KG1 (cell line): ENCODE measurements at regions not wholly inside any gene's neighbourhood (a gene's known extent, or its start where the extent isn't known, plus 50 kb on each side); places are given as distances from the start of the nearest gene placed in this dataset.

Experiments
- DNase-seq: peaks from one replicate; lab custom pipeline; 2025; lab: John Stamatoyannopoulos, UW

DNA sequence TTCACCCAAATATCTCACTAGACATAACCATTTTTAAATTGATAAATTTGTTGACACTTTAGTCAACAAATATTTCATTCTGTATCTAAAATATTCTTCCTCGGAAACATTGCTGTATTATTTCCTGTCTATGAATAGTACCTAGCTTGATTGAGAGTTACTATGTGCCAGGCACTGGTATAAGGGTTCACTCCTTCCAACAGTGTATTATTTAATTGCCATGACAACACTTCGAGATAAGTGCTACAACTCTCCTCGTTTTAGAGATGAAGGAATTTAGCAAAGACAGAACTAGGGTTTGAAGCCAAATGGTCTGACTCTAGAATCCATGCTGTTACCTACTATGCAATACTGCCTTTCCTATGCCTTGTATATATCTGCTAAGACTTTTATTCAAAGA lies 287.2 kb downstream of the YTHDC2 start:
- no peak for DNase-seq

DNA sequence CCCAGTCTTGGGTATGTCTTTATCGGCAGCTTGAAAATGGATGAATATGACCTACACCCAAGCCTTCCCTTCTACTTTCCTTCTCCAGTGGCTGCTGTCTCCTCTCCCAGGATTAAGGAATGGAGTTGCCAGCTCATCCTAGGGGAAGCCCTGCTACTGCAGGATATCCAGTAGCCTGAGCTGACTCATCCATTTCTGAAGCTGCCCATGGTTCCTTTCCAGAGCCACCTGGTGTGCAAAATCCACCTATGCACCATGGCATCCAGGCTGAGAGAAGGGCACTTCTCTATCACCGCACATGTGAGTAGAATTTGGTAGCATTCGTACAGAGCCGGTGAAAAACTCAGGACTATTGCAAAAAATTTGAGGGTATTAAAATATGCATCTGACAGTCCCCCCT lies 290.8 kb downstream of the YTHDC2 start:
- no peak for DNase-seq

DNA sequence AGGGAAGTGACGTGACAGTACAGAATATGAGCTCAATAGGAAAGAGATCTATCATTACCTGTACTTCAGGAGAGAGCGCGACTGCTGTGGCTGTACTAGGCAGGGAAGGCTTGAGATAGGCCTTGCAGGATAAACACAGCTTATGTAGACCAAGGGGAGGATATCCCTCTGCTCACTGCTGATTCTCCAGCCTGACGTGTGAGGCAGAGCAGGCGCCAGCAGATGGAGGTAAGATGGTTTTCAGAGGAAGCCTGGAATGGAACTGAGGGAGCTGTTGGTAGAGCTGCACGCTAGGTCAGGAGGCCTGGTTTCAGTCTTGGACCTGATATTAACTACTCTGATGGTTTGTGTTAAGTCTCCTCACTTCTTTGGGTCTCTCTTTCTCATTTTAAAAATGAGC lies 291.4 kb downstream of the YTHDC2 start:
- no peak for DNase-seq

DNA sequence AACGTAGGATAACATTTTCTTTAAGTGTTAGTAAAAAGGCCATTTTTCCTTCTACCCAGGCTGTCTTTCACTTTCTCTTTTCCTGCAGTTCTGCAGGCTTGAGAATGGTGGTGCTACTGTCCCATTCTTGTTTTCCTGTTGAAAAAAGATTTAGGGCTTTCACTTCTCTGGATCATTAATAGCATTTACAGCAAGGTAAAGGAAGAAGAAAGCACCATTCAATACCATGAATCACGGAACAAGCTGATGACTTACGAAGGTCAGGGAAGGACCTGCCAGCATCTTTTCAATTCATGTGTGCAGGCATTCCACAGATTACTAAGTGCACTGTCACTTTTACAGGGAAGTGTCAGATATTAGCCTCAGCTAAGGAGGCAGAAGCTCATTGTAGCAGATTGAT lies 292.8 kb downstream of the YTHDC2 start:
- no peak for DNase-seq

DNA sequence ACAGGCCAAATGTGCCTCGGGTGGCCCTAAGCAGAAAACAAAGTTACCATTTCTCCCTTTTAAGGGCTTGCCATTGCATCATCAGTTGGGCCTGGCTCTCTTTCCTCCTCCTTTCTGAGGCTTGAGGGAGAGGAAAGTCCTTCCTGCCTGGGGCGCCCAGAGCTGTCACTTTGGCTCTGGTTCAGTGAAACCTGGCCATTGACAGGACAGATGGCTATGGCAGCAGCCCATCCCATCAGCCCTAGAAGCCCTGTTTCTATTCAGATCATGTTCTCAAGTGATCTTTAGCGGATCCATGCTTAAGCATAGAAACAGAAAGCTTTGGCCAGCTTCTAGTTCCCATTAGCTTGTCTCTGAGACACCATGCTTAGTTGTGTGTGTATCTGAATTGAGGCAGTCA lies 293.4 kb downstream of the YTHDC2 start:
- no peak for DNase-seq

DNA sequence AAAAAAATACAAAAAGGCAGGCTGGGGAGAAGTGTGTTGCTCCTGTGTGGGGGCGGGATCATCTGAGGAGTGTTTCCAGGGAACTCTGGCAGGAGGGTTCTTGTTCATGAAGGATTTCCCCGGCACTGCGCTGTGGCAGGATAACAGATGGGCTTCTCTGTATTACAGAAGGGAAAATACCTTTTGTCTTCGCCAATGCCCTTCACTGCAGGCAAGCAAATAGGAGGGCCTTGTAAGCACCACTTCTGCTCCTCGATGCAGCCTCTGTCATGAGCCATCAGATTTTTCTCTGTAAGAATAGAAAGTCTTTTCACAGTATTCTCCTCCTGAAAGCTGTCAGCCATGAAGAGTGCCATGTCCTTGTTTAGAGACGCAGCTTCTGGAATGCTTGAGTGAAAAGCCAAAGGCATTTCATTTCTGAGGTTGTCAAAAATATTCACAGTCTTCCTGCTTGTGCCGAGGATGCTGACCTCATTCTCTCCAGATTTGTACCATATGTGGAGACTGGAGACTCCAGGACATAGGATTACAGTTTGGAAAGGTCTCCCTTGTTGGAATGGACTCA lies 294.0 kb downstream of the YTHDC2 start:
- no peak for DNase-seq

DNA sequence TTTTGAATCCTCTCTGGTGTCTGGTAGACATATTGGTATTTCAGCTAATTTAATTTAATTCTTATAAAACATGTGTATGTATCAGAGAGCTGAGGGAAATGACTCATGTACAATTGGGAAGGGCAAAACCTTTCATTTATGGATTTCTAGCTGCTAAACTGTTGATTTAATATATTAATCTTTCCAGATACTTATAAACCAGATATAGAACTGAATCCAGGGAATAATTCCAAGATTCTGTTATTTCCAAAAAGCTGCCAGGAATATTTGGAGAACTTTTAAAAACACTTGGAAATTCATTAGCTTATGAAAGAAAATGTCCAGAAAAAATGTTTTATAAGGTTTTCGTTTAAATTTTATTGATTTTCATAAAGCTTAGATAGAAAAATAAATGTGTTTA lies 295.5 kb downstream of the YTHDC2 start:
- DNase-seq = no peak

DNA sequence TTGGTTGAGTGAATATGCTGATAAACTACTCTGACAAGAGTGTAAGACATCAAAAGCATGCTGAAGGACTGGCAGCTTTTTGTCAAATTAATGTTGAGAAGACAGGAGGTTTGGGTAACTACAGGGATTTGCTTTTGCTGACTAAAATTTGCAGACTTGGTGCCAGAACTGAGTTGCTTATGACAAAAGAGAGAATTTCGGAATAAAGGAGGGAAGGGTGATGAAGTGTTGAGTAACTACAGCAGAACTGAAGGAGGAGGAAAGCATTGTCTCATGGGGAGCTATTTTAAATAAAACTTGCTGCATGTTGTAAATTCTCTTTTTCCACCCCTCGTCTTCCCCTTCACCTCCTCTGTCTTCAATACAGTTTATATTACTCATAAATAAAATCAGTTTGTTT lies 296.1 kb downstream of the YTHDC2 start:
- no peak for DNase-seq

DNA sequence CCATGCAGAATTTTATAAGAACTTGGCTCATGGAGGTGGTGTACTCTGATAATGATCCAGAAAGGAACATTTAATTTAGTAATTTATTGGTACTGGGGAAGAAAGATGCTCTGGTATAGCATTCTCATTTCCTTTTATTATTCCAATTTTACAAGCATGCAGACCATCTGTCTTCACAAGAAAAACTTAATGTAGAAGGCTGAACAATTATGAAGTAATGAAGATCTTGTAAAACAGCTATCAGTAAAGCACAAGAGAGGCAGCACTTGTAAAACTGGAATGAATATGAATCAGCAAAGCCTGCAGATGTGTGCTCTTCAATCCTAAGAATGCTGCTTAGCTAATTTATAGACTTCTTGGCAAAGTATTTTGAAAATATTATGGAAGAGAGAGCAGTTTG lies 300.0 kb downstream of the YTHDC2 start:
- no peak for DNase-seq

DNA sequence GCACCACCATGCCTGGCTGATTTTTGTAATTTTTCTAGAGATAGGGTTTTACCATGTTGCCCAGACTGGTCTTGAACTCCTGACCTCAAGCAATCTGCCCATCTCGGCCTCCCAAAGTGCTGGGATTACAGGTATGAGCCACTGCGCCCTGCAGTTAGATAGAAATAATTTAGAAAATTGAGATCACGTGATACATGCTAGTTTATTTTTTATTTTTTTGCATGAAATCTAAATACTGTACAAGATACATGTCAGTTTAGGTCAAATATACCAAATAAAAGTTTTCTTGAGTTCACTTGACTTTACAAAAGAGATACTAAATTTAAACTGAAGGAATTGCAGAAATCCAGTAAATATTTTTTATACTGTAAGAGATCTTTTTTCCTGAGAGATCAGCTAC lies 304.2 kb downstream of the YTHDC2 start:
- no peak for DNase-seq

DNA sequence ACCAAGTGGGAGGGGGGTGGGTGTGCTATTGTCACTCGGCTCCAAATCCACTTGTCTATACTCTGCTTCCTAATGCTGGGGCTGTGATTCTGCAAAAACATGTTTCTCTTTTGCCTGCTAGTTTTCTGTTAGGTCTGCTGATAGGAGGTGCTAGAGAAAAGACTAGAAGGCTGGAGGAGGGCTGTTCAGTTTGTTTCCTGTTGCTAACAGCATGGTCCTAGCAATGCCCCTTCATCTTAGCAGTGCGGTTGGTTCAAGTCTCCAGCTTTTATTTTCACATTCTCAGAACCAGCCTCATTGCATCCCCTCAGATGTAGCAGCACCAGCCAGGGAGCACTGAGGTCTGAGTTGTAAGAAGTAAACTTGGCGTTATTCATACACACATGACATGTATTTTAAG lies 310.2 kb downstream of the YTHDC2 start:
- DNase-seq = no peak

DNA sequence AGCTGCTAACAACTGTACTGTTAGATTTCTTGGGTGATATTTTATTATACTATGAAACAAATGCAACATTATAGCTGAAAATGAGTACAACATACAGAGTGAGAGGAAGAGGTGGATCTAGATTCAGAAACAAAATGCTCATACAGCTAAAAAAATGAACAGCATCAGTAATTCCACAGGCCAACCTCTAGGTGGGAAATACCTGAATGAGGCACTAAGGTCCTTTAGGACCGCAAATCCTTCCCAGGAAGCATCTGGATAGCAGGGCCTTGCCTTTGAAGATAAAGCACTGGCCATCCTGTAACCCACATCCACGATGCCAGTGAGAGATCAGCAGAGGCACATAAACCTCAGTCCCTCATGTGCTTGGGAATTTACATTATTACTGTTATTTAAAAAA lies 310.8 kb downstream of the YTHDC2 start:
- DNase-seq = no peak

DNA sequence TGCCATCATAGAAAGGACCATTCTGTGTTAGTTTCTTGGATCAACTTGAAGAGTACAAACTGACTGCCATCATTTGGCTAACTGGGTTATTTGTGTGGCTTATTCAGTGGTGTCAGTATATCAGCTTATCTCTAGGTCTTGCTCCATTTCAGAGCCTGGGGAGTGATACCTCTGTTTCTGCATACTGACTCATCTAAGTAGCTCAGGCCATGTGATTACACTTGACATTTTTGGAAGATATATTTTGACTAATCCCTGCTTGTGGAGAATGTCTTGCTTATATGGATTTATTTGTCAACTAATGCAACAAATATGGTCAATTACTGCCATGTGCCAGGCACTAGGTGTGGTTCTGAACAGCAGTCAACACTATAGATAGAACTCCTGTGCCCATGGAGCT lies 311.7 kb downstream of the YTHDC2 start:
- DNase-seq = no peak

DNA sequence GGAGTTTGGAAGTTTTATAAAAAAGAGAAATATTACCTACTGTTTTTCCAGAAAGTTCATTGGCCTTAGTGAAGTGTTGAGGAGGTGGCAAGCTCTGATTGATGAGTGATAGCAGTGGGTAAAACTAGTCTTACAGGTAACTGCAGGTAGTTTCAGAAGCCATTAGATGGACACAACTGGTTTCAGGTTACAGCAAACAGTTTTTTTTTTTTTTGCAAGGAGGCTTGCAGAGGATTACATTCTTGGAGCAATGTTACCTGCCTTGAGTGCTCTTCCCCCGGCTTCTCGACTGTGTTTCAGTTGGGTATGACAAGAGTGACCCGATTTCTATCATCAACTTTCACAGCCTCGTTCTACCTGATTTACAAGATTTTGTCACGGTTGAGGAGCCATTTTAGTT lies 333.4 kb downstream of the YTHDC2 start:
- no peak for DNase-seq

DNA sequence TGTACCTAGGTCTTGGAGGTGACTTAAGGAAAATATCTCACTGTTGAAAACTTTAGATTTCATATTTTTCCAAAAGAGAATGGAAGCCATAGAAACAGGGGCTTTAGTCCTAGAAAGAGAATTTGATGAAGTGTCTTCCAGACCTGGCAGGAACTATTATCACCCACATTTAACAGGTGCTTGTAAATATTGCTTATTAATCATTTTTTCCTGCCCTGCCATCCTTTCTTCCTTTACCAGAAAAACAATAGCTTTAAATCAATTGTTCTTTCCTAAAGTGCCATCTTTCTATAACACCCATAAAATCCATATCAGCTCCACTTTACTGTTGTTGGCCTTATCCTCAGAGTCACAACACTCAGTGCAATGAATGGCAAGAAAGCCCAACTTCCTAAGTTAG lies 350.9 kb downstream of the YTHDC2 start:
- DNase-seq = no peak

DNA sequence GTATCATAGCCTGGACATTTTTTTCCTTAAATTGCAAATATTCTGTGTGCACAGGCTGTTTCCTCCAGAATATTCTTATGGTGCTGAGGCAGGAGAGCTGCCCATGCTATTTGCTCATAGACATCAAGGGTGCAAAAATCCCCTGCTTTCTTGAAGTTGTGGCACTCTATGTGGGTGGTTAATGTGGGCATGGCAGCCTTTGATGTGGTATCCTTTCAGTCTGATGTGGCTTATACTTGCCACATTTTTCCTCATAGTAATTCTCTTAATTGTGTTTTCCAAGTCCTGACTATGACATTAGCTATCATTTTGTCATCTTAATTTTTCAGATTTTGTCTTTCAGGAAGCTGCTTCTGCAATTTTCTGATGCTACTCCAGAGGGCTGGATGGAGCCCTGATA lies 353.3 kb downstream of the YTHDC2 start:
- DNase-seq = no peak

DNA sequence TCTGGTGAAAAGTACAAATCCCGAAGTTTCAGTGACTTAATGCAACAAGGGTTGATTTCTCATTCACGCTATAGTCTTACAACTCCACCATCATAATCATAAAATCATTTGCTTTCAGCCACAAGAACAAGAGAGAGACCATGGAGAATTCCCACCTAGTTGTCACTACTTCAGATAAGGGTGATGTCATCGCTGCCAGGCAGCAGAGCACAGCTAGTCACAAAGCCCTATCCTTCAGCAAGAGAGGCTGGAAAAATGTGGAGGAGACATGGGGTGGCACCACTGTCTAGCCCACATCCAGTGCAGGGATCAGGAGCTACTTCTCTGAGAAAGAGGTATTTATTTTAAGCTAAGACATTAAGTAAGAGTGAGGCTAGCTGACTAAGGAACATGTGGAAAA lies 356.1 kb downstream of the YTHDC2 start:
- DNase-seq = no peak

DNA sequence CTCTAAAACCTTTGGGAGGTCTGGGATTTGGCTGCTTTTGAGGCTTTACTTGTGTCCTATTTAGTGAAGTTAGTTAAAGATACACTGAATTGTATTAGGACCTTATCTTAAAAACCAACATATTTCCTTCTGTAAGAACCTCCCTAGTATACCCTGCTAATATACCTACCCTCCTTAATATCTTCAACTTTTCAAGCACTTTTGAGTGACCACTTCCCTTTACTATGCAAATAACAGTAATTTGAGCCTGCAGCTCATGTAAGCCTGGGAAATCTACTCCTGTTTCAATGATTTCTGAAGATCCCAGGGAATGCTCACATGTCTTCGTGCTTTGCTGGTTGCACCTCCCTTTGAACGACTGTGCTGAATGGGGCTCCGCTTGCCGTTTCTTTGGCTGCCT lies 358.5 kb downstream of the YTHDC2 start:
- DNase-seq = no peak

DNA sequence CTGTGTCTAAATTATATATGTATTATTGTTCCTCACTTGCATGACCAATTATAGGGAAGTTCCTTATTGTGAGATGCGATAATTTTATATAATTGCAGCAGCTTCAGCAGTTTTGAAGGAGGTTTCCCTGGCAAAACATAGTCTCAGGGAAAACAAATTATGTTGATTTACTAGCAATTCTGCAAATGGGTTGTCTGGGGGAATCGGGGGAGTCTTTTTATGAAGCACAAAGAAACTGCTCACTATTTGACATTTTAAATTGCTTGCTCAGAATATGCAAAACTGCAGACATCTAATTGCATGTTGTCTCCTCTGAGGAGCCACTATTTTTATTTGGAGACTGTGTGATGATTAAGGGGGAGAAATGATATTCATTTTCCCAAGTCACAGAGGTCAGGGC lies 361.6 kb downstream of the YTHDC2 start:
- no peak for DNase-seq

DNA sequence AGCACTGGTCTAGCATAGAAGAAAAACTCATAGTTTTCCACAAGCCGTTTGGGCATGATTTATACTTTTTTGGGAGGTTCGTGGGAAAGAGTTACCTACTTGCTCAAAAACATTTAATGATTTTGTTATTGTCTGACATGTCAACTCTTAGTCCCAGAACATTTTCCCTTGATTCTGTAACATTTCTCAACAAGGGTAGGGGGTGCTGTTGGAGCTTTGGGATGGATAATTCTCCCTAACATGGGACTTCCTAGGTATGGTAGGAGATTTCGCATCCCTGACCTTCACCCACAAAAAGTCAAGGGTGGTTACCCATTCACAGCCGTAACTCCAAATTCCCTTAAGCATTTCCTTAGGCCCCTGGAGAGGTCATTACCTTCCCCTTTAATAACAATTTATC lies 378.0 kb downstream of the YTHDC2 start:
- DNase-seq = no peak

DNA sequence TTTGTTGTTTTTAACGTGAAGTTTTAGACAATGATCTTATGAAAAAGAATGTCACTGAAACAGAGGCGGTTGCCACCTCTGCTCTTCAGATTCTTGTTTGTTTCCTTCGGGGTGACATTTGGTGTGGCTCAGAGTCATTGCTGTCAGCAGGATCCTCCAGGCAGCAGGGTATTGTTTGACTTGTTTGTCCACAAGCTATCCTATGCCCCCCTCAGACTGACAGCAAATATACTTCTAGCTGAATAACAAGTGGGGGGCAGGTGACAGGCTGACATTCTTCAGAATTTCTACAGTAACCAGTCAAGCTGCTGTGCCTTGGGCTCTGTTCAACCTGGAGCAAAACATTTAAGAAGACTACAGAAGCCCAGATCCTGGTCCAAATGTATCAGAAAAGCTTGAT lies 383.3 kb downstream of the YTHDC2 start:
- no peak for DNase-seq

DNA sequence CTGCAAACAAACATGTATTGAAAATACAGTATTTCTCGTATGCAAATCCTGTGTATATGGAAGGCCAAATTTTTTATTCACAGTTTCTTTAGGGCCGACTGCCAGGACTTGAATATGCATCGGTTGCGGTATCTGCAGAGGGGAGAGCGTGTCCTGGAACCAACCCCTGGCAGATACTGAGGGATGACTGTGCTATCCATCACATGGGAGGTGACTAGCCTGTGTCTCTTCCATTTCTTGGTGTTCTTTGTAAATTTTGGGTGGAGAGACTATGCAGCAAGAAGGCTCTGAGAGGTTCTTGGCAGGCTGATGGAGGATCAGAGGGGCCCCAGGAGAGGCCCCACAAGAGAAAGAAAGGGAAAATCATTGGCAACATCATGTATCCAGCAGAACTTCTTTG lies 384.3 kb downstream of the YTHDC2 start:
- DNase-seq = no peak

DNA sequence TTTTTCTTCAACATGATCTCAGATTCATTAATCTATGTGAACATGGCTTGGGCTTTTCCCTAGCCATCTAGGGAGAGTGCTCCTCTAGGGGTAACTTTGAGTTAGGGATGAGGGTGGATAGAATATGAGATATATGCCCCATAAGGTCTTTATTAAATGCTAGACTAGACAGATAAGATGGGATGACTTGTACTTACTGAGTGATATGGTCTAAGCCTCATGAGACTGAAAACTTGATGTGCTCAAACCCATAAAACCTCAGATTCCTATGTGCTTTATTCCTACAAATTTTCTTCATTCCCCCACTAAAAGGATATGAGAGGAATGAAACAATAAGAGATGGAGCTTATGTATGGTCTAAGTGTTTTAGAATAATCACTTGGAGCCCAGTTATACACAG lies 386.6 kb downstream of the YTHDC2 start:
- no peak for DNase-seq

DNA sequence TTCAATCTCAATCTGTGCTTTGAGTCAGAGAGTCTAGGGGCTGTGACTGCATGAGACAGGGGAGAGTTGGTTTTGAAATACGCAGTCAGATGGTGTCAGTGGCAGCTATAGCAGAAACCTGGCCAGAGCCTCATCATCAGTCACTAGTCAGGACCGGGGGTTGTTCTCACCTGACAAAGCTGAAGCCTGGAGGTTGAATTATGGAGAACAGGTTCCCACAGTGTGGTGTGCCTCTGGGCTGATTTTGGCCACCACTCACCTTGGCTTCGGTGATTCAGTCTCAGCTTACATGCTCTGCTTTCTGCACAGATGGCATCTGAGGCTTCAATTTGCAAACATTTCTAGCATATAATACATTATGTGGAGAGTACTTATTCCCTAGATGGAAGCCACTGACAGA lies 387.3 kb downstream of the YTHDC2 start:
- no peak for DNase-seq

DNA sequence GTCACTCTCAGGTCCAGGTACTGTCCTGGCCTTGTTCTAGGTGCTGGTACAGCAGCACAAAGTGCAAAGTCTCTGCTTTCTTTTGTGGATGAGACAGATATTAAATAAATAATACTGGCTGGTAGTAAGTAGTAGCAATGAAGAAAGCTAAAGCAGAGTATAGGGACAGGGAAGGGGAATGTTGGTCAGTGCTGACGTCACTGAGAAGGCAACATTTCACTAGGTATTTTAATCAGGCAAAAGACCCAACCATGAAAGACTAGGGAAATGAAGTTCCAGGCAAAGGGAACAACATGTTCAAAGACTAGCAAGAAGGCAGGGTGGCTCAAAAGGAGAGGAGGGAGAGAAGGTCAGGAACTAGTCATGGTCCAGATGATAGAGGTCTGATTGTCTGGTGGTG lies 388.2 kb downstream of the YTHDC2 start:
- no peak for DNase-seq
